Kidney (tissue), 13 donors: ENCODE measurements at regions not wholly inside any gene's neighbourhood (a gene's known extent, or its start where the extent isn't known, plus 50 kb on each side); places are given as distances from the start of the nearest gene placed in this dataset.

Source experiments
- DNase-seq, 5 donors: peaks; one replicate each; pipeline ENCODE4 v3.0.0-alpha.2; 2013 to 2020
- FAIRE-seq: peaks from 2 replicates; lab custom pipeline; 2012; peaks lifted over from hg19 to GRCh38; lab: Jason Lieb, UNC
- H3K27ac ChIP-seq, 2 donors: one replicate each; pipeline ENCODE4 v1.7.0; 2013; ENCODE audit warnings: low read depth in 2 of 2, low read length in 2 of 2, inconsistent platforms in 1 of 2
- H3K27me3 ChIP-seq: one replicate; pipeline ENCODE4 v1.7.1; 2013; ENCODE audit warnings: low read length, inconsistent platforms; ENCODE audit not compliant: control insufficient read depth, insufficient read depth
- H3K36me3 ChIP-seq, 3 donors: one replicate each; pipeline versions ENCODE4 v1.7.0 to v1.7.1; 2013; ENCODE audit warnings: low read length in 3 of 3, control low read depth in 1 of 3, inconsistent platforms in 1 of 3; ENCODE audit not compliant: insufficient read depth in 3 of 3, control insufficient read depth in 2 of 3
- H3K4me1 ChIP-seq, 3 donors: one replicate each; pipeline versions ENCODE4 v1.7.0 to v1.7.1; 2013; ENCODE audit warnings: low read length in 3 of 3, inconsistent platforms in 1 of 3, low read depth in 1 of 3; ENCODE audit not compliant: control insufficient read depth in 2 of 3, insufficient read depth in 2 of 3
- H3K4me3 ChIP-seq, 3 donors: one replicate each; pipeline versions ENCODE4 v1.7.0 to v1.8.1; 2013; ENCODE audit warnings: low read length in 3 of 3, control low read depth in 1 of 3, inconsistent platforms in 1 of 3
- H3K9ac ChIP-seq, 3 donors: one replicate each; pipeline versions ENCODE4 v1.7.0 to v1.7.1; 2013; ENCODE audit warnings: low read length in 3 of 3, control low read depth in 1 of 3, inconsistent platforms in 1 of 3
- H3K9me3 ChIP-seq, 3 donors: one replicate each; pipeline versions ENCODE4 v1.7.0 to v1.7.1; 2013; ENCODE audit warnings: low read length in 3 of 3, control low read depth in 1 of 3, inconsistent platforms in 1 of 3; ENCODE audit not compliant: control insufficient read depth in 2 of 3, insufficient read depth in 1 of 3
- intact Hi-C: fragments of 100-400 bp; cut with DNase I; formaldehyde crosslinking; loops from one replicate; pipeline ENCODE4 v1.11.1; 2022
- TF ChIP-seq, protein P1 (sequence below): IDR thresholded peaks from 3 replicates; pipeline ENCODE4 v1.5.1; 2012; ENCODE audit warnings: mild to moderate bottlenecking, moderate library complexity, borderline replicate concordance; ENCODE audit not compliant: insufficient read depth; ENCODE audit errors: extremely low read depth
- donor health status: control.
- donor health status: control.
- donor health status: control.
- donor health status: control.
- donor health status: control.
- donor health status: DM: yes; HTN: yes; CAD: no.
- donor health status: Normal renal cell carcinoma (clear cell type).

GRCh38 chr16:65668064-65668595 lies 546.3 kb upstream of the CDH11 start:
- no peak overlapping the region for H3K27ac ChIP-seq
- peaks cover 0 to 6% (median 0%) of the 10 kb centered on the region in 3 donors for H3K9me3 ChIP-seq
- TF ChIP-seq, protein P1, sequence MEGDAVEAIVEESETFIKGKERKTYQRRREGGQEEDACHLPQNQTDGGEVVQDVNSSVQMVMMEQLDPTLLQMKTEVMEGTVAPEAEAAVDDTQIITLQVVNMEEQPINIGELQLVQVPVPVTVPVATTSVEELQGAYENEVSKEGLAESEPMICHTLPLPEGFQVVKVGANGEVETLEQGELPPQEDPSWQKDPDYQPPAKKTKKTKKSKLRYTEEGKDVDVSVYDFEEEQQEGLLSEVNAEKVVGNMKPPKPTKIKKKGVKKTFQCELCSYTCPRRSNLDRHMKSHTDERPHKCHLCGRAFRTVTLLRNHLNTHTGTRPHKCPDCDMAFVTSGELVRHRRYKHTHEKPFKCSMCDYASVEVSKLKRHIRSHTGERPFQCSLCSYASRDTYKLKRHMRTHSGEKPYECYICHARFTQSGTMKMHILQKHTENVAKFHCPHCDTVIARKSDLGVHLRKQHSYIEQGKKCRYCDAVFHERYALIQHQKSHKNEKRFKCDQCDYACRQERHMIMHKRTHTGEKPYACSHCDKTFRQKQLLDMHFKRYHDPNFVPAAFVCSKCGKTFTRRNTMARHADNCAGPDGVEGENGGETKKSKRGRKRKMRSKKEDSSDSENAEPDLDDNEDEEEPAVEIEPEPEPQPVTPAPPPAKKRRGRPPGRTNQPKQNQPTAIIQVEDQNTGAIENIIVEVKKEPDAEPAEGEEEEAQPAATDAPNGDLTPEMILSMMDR, result no peak
- H3K4me3 ChIP-seq, result no peak overlapping the region
- H3K36me3 ChIP-seq, result no peaks in the 10 kb centered on the region
- no peaks in the 10 kb centered on the region for H3K4me1 ChIP-seq
- H3K9ac ChIP-seq, result no peak overlapping the region
- FAIRE-seq (no peak), DNase-seq (no peak)
- H3K27me3 ChIP-seq, result no peaks in the 10 kb centered on the region
- intact Hi-C loops, result no loop called here

GRCh38 chr16:65667011-65667578 lies 545.2 kb upstream of the CDH11 start:
- no peak overlapping the region for H3K27ac ChIP-seq
- DNase-seq, result peak in 1 of 5 donors; percentile 60
- intact Hi-C loops, result no loop called here
- TF ChIP-seq, protein P1, result no peak
- H3K9ac ChIP-seq, result no peak overlapping the region
- H3K36me3 ChIP-seq, result no peaks in the 10 kb centered on the region
- FAIRE-seq, result no peak
- H3K4me1 ChIP-seq, result no peaks in the 10 kb centered on the region
- H3K4me3 ChIP-seq, result no peak overlapping the region
- no peaks in the 10 kb centered on the region for H3K27me3 ChIP-seq
- peaks cover 0 to 6% (median 0%) of the 10 kb centered on the region in 3 donors for H3K9me3 ChIP-seq

DNA sequence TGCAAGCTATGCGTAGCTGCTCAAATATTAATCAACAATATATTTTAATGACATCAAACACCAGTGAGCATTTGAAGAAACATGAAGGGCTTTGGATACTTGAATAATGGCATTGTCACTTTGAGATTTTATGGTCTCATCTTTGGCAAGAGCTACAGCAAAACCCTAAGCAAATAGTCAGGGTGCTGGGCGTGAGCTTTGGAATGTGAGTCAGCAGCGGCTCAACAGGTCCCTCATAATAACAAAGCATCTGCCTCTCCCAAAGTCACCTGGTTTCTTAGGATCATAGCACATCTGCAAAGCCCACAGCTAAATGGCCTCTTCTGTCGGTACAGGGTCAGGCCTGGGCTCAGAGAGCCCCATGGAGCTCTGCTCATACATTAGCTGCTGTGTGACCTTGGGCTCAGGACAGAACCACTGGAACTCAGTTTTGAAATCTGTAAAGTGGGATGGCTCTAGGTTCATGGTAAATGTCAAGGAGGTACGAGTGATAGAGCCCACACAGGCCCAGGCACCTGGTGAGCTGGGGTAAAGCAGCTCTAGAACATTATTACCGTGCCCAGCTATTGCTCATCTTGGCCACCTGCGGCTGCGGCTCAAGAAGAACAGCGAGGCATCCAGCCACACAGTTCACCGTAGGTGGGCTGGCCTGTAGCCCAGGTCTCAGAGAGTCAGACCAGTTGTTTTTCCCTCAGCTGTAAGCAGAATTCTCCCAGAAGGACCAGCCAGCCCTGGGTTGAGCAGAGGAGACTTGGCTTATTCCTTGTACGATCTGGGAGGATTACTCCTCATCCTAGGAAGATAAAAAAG lies 544.5 kb upstream of the CDH11 start:
- H3K27ac ChIP-seq, result no peak overlapping the region
- H3K4me1 ChIP-seq, result no peaks in the 10 kb centered on the region
- H3K27me3 ChIP-seq, result no peaks in the 10 kb centered on the region
- H3K9ac ChIP-seq, result no peak overlapping the region
- TF ChIP-seq, protein P1, result no peak
- DNase-seq (no peak), FAIRE-seq (no peak)
- H3K36me3 ChIP-seq, result no peaks in the 10 kb centered on the region
- no peak overlapping the region for H3K4me3 ChIP-seq
- intact Hi-C loops, result no loop called here
- peaks cover 0 to 6% (median 0%) of the 10 kb centered on the region in 3 donors for H3K9me3 ChIP-seq
